ENCODE measurements at regions not wholly inside any gene's neighbourhood (a gene's known extent, or its start where the extent isn't known, plus 50 kb on each side); places are given as distances from the start of the nearest gene placed in this dataset.

GRCh38 chr6:78594668-78595066 is 272.7 kb upstream of the IRAK1BP1 start:
- DNase-seq (ENCODE audit: insufficient read length, low spot score), result no peak
- TF ChIP-seq POLR2AphosphoS5 (IDR thresholded peaks at IDR 0.05; ENCODE audit: low read depth, low read length) (no peak), SPI1 (IDR thresholded peaks at IDR 0.05; ENCODE audit: low read depth, low read length) (no peak), POLR2A (IDR thresholded peaks at IDR 0.05; ENCODE audit: low read depth, low read length) (no peak), PAX5 (IDR thresholded peaks at IDR 0.05; ENCODE audit: insufficient read depth, low read length, severe bottlenecking) (no peak), TAF1 (IDR thresholded peaks at IDR 0.05; ENCODE audit: low read depth, low read length) (no peak), POU2F2 (IDR thresholded peaks at IDR 0.05; ENCODE audit: low read depth, low read length) (no peak)
- FAIRE-seq, result no peak

GRCh38 chr6:78597966-78598365 is 269.4 kb upstream of the IRAK1BP1 start:
- no peak for FAIRE-seq
- no peak for TF ChIP-seq POLR2AphosphoS5 (IDR thresholded peaks at IDR 0.05; ENCODE audit: low read depth, low read length)
- no peak for TF ChIP-seq TAF1 (IDR thresholded peaks at IDR 0.05; ENCODE audit: low read depth, low read length)
- TF ChIP-seq POLR2A (IDR thresholded peaks at IDR 0.05; ENCODE audit: low read depth, low read length), result no peak
- TF ChIP-seq SPI1 (IDR thresholded peaks at IDR 0.05; ENCODE audit: low read depth, low read length), result no peak
- no peak for DNase-seq (ENCODE audit: insufficient read length, low spot score)

- FAIRE-seq (no peak), DNase-seq (ENCODE audit: insufficient read length, low spot score) (no peak)
- TF ChIP-seq POLR2A (IDR thresholded peaks at IDR 0.05; ENCODE audit: low read depth, low read length) (no peak), TAF1 (IDR thresholded peaks at IDR 0.05; ENCODE audit: low read depth, low read length) (no peak), SPI1 (IDR thresholded peaks at IDR 0.05; ENCODE audit: low read depth, low read length) (no peak), POU2F2 (IDR thresholded peaks at IDR 0.05; ENCODE audit: low read depth, low read length) (no peak), POLR2AphosphoS5 (IDR thresholded peaks at IDR 0.05; ENCODE audit: low read depth, low read length) (no peak), PAX5 (IDR thresholded peaks at IDR 0.05; ENCODE audit: insufficient read depth, low read length, severe bottlenecking) (no peak)
Observed at GRCh38 chr6:78598966-78599365, 268.4 kb upstream of the IRAK1BP1 start.

GRCh38 chr6:78599526-78599925 is 267.8 kb upstream of the IRAK1BP1 start:
- no peak for FAIRE-seq
- TF ChIP-seq PAX5 (IDR thresholded peaks at IDR 0.05; ENCODE audit: insufficient read depth, low read length, severe bottlenecking) (no peak), POU2F2 (IDR thresholded peaks at IDR 0.05; ENCODE audit: low read depth, low read length) (no peak), POLR2AphosphoS5 (IDR thresholded peaks at IDR 0.05; ENCODE audit: low read depth, low read length) (no peak), SPI1 (IDR thresholded peaks at IDR 0.05; ENCODE audit: low read depth, low read length) (no peak), TAF1 (IDR thresholded peaks at IDR 0.05; ENCODE audit: low read depth, low read length) (no peak), POLR2A (IDR thresholded peaks at IDR 0.05; ENCODE audit: low read depth, low read length) (no peak)
- no peak for DNase-seq (ENCODE audit: insufficient read length, low spot score)

- no peak for TF ChIP-seq POU2F2 (IDR thresholded peaks at IDR 0.05; ENCODE audit: low read depth, low read length)
- no peak for TF ChIP-seq SPI1 (IDR thresholded peaks at IDR 0.05; ENCODE audit: low read depth, low read length)
- TF ChIP-seq POLR2AphosphoS5 (IDR thresholded peaks at IDR 0.05; ENCODE audit: low read depth, low read length), result no peak
- no peak for TF ChIP-seq PAX5 (IDR thresholded peaks at IDR 0.05; ENCODE audit: insufficient read depth, low read length, severe bottlenecking)
- TF ChIP-seq POLR2A (IDR thresholded peaks at IDR 0.05; ENCODE audit: low read depth, low read length), result no peak
- no peak for TF ChIP-seq TAF1 (IDR thresholded peaks at IDR 0.05; ENCODE audit: low read depth, low read length)
- no peak for DNase-seq (ENCODE audit: insufficient read length, low spot score)
- FAIRE-seq, result no peak
Observed at GRCh38 chr6:78605909-78606446, 261.4 kb upstream of the IRAK1BP1 start.

- TF ChIP-seq SPI1 (IDR thresholded peaks at IDR 0.05; ENCODE audit: low read depth, low read length) (no peak), PAX5 (IDR thresholded peaks at IDR 0.05; ENCODE audit: insufficient read depth, low read length, severe bottlenecking) (no peak), POLR2AphosphoS5 (IDR thresholded peaks at IDR 0.05; ENCODE audit: low read depth, low read length) (no peak), POLR2A (IDR thresholded peaks at IDR 0.05; ENCODE audit: low read depth, low read length) (no peak), TAF1 (IDR thresholded peaks at IDR 0.05; ENCODE audit: low read depth, low read length) (no peak), POU2F2 (IDR thresholded peaks at IDR 0.05; ENCODE audit: low read depth, low read length) (no peak)
- FAIRE-seq (no peak), DNase-seq (ENCODE audit: insufficient read length, low spot score) (no peak)
Observed at GRCh38 chr6:78607189-78607588, 260.2 kb upstream of the IRAK1BP1 start.

GRCh38 chr6:78611102-78611620 is 256.2 kb upstream of the IRAK1BP1 start:
- FAIRE-seq, result no peak
- no peak for DNase-seq (ENCODE audit: insufficient read length, low spot score)
- TF ChIP-seq SPI1 (IDR thresholded peaks at IDR 0.05; ENCODE audit: low read depth, low read length) (no peak), POU2F2 (IDR thresholded peaks at IDR 0.05; ENCODE audit: low read depth, low read length) (no peak), TAF1 (IDR thresholded peaks at IDR 0.05; ENCODE audit: low read depth, low read length) (no peak), PAX5 (IDR thresholded peaks at IDR 0.05; ENCODE audit: insufficient read depth, low read length, severe bottlenecking) (no peak), POLR2AphosphoS5 (IDR thresholded peaks at IDR 0.05; ENCODE audit: low read depth, low read length) (no peak), POLR2A (IDR thresholded peaks at IDR 0.05; ENCODE audit: low read depth, low read length) (no peak)

GRCh38 chr6:78611886-78612480 is 255.4 kb upstream of the IRAK1BP1 start:
- no peak for DNase-seq (ENCODE audit: insufficient read length, low spot score)

GRCh38 chr6:78614961-78615360 is 252.4 kb upstream of the IRAK1BP1 start:
- no peak for DNase-seq (ENCODE audit: insufficient read length, low spot score)
- FAIRE-seq, result no peak
- TF ChIP-seq POU2F2 (IDR thresholded peaks at IDR 0.05; ENCODE audit: low read depth, low read length) (no peak), POLR2AphosphoS5 (IDR thresholded peaks at IDR 0.05; ENCODE audit: low read depth, low read length) (no peak), TAF1 (IDR thresholded peaks at IDR 0.05; ENCODE audit: low read depth, low read length) (no peak), SPI1 (IDR thresholded peaks at IDR 0.05; ENCODE audit: low read depth, low read length) (no peak), POLR2A (IDR thresholded peaks at IDR 0.05; ENCODE audit: low read depth, low read length) (no peak)

More at GRCh38 chr6:78611886-78612480, 255.4 kb upstream of the IRAK1BP1 start:
- TF ChIP-seq POLR2A (IDR thresholded peaks at IDR 0.05; ENCODE audit: low read depth, low read length) (no peak), TAF1 (IDR thresholded peaks at IDR 0.05; ENCODE audit: low read depth, low read length) (no peak), POLR2AphosphoS5 (IDR thresholded peaks at IDR 0.05; ENCODE audit: low read depth, low read length) (no peak), PAX5 (IDR thresholded peaks at IDR 0.05; ENCODE audit: insufficient read depth, low read length, severe bottlenecking) (no peak)
- FAIRE-seq, result no peak
